Uterus (tissue), 3 donors: ENCODE measurements at regions not wholly inside any gene's neighbourhood (a gene's known extent, or its start where the extent isn't known, plus 50 kb on each side); places are given as distances from the start of the nearest gene placed in this dataset.

Experiments
- DNase-seq, 2 donors: peaks; one replicate each; pipeline ENCODE4 v3.0.0-alpha.2; 2019 to 2020
- H3K27ac ChIP-seq, 2 donors: fragments of 200-600 bp; sonication (generic); 1 replicate in 1 of 2; 2 replicates in 1 of 2; pipeline ENCODE4 v1.5.1; 2016 to 2018
- H3K27me3 ChIP-seq, 2 donors: fragments of 200-600 bp; sonication (generic); one replicate each; pipeline ENCODE4 v1.5.1; 2018 to 2019; ENCODE audit warnings: control low read depth in 1 of 2
- H3K36me3 ChIP-seq, 2 donors: fragments of 200-600 bp; sonication (generic); one replicate each; pipeline ENCODE4 v1.5.1; 2019; ENCODE audit warnings: control low read depth in 1 of 2
- H3K4me1 ChIP-seq, 2 donors: fragments of 200-600 bp; sonication (generic); one replicate each; pipeline ENCODE4 v1.5.1; 2018 to 2019; ENCODE audit warnings: control low read depth in 1 of 2
- H3K4me3 ChIP-seq, 2 donors: fragments of 200-600 bp; sonication (generic); 1 replicate in 1 of 2; 2 replicates in 1 of 2; pipeline ENCODE4 v1.5.1; 2018 to 2019; ENCODE audit warnings: mild to moderate bottlenecking in 1 of 2
- H3K9me3 ChIP-seq, 2 donors: fragments of 200-600 bp; sonication (generic); one replicate each; pipeline ENCODE4 v1.5.1; 2019; ENCODE audit warnings: control low read depth in 1 of 2
- CTCF ChIP-seq, 4 experiments: fragments of 200-600 bp in 2 of 4; fragments of 450-650 bp in 2 of 4; sonication (generic) in 2 of 4; IDR thresholded peaks; one replicate each; pipeline ENCODE4 v1.5.1; 2016 to 2019; ENCODE audit warnings: antibody characterized with exemption in 4 of 4, mild to moderate bottlenecking in 2 of 4, moderate library complexity in 1 of 4
- POLR2A ChIP-seq, 2 donors: fragments of 450-650 bp; IDR thresholded peaks; one replicate each; pipeline ENCODE4 v1.6.1; 2016; ENCODE audit warnings: antibody characterized with exemption in 2 of 2, mild to moderate bottlenecking in 1 of 2, moderate library complexity in 1 of 2
- intact Hi-C: fragments of 100-400 bp; cut with DNase I; formaldehyde crosslinking; loops from one replicate; pipeline ENCODE4 v1.15.1; 2023; ENCODE audit warnings: low total_unique reads
- donor health status: DM: yes; HTN: yes; CAD: no.

DNA sequence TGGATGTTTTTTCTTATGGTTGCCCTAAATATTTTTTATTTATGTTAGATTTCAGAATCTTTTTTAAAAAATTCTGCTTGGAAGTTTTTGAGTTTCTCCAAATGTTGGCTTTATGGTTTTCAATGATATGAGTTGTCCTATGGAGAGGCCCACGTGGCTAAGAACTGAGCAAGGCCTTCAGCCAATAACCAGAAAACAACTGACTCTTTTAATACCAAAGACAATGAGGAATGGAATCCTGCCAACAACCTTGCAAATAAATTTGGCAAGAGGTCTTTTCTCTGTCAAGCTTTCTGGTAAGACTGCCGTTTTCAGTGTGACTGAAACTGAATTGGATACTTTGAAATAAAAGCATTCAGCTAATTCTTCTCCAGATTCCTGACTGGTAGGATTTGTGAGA, 1740.1 kb upstream of the WWC1 start:
- TF ChIP-seq CTCF (IDR thresholded peaks at IDR 0.05) (no peak), POLR2A (IDR thresholded peaks at IDR 0.05) (no peak)
- H3K27me3 ChIP-seq: no peaks in the 10 kb centered on the region
- no peaks in the 10 kb centered on the region for H3K36me3 ChIP-seq
- no peak for DNase-seq
- intact Hi-C loops: no loop called here
- H3K4me3 ChIP-seq: no peak overlapping the region
- H3K4me1 ChIP-seq: no peaks in the 10 kb centered on the region
- no peak overlapping the region for H3K27ac ChIP-seq
- H3K9me3 ChIP-seq: no peaks in the 10 kb centered on the region

- H3K9me3 ChIP-seq: no peaks in the 10 kb centered on the region
- no peaks in the 10 kb centered on the region for H3K4me1 ChIP-seq
- intact Hi-C loops: no loop called here
- H3K36me3 ChIP-seq: no peaks in the 10 kb centered on the region
- H3K27ac ChIP-seq: no peak overlapping the region
- no peak for DNase-seq
- TF ChIP-seq POLR2A (IDR thresholded peaks at IDR 0.05) (no peak), CTCF (IDR thresholded peaks at IDR 0.05) (no peak)
- no peak overlapping the region for H3K4me3 ChIP-seq
- no peaks in the 10 kb centered on the region for H3K27me3 ChIP-seq
These were observed 1737.7 kb upstream of the WWC1 start for GRCh38 chr5:166553778-166554177.

GRCh38 chr5:166561759-166562158, 1729.7 kb upstream of the WWC1 start:
- no peak overlapping the region for H3K4me3 ChIP-seq
- H3K36me3 ChIP-seq: no peaks in the 10 kb centered on the region
- H3K9me3 ChIP-seq: no peaks in the 10 kb centered on the region
- TF ChIP-seq POLR2A (IDR thresholded peaks at IDR 0.05) (no peak), CTCF (IDR thresholded peaks at IDR 0.05) (no peak)
- H3K4me1 ChIP-seq: no peaks in the 10 kb centered on the region
- intact Hi-C loops: no loop called here
- H3K27ac ChIP-seq: no peak overlapping the region
- H3K27me3 ChIP-seq: no peaks in the 10 kb centered on the region
- no peak for DNase-seq

DNA sequence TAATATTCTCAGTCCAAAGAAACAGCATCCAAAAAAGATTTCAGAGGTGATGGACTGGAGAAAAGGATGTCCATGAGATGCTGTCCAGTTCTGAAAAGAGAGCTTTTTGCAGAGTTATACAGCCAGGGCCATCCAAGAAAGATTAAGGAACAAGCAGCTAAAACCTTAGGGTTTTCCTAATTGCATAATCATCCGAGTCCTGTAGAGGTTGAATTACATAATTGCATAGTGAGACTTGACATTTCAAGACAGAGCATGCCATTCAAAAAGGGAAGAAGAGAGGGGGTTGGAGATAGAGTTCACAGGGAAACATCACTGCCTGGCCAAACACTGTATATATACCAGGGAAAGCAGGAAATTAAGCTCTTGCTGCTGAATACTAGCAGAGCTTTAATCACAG, 1729.2 kb upstream of the WWC1 start:
- Histone ChIP-seq H3K4me3 (no peak overlapping the region), H3K27ac (no peak overlapping the region), H3K27me3 (no peaks in the 10 kb centered on the region), H3K4me1 (no peaks in the 10 kb centered on the region), H3K9me3 (no peaks in the 10 kb centered on the region), H3K36me3 (no peaks in the 10 kb centered on the region)
- intact Hi-C loops: no loop called here
- no peak for TF ChIP-seq POLR2A (IDR thresholded peaks at IDR 0.05)
- no peak for TF ChIP-seq CTCF (IDR thresholded peaks at IDR 0.05)
- DNase-seq: no peak

DNA sequence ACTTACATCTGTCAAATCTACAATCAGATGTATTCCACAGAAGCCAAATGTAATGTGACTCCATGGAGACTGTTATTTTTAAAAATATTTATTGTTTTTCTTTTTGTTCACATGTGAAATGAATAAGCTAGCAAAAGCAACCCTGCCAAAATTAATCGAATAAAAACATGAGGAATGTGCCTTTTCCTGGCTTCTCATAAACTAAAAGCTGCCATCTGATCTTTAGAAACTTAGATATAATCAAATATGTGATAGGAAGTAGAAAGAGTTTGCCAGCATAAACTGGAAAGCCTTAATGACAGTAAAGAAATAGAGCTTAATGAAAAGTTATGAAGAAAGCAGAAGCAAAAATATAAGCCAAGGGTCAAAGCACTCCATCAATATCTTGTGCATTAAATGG, 1724.7 kb upstream of the WWC1 start:
- no peak overlapping the region for H3K27ac ChIP-seq
- H3K4me3 ChIP-seq: no peak overlapping the region
- no peaks in the 10 kb centered on the region for H3K36me3 ChIP-seq
- no peaks in the 10 kb centered on the region for H3K9me3 ChIP-seq
- H3K4me1 ChIP-seq: no peaks in the 10 kb centered on the region
- TF ChIP-seq POLR2A (IDR thresholded peaks at IDR 0.05) (no peak), CTCF (IDR thresholded peaks at IDR 0.05) (no peak)
- H3K27me3 ChIP-seq: no peaks in the 10 kb centered on the region
- no peak for DNase-seq
- intact Hi-C loops: no loop called here
